ENCODE measurements at regions not wholly inside any gene's neighbourhood (a gene's known extent, or its start where the extent isn't known, plus 50 kb on each side); places are given as distances from the start of the nearest gene placed in this dataset.
A peak's percentile ranks its signal among the peaks of the same experiment; 100 is the strongest.
"Not testable (repeated sequence)": the region's sequence is repeated elsewhere in the genome, so short reads cannot be mapped to it uniquely, and the experiment has no call there.

GRCh38 chr2:77578354-77578753 lies 56.2 kb upstream of the LRRTM4 start:
- DNase-seq: no peak

GRCh38 chr2:77579076-77579769 lies 57.0 kb upstream of the LRRTM4 start:
- no peak for DNase-seq

GRCh38 chr2:77588438-77588837 lies 66.3 kb upstream of the LRRTM4 start:
- no peak for DNase-seq

- no peak for DNase-seq
These were observed 68.2 kb upstream of the LRRTM4 start for GRCh38 chr2:77590298-77590917.

GRCh38 chr2:77592955-77593354 lies 70.8 kb upstream of the LRRTM4 start:
- DNase-seq: not testable (repeated sequence)

GRCh38 chr2:77602771-77603170 lies 80.6 kb upstream of the LRRTM4 start:
- no peak for DNase-seq

- DNase-seq: no peak
These were observed 83.1 kb upstream of the LRRTM4 start for GRCh38 chr2:77604953-77605929.

GRCh38 chr2:77608510-77608909 lies 86.3 kb upstream of the LRRTM4 start:
- DNase-seq: no peak

- DNase-seq: peak; percentile 9 to 19
These were observed 107.4 kb upstream of the LRRTM4 start for GRCh38 chr2:77629539-77629938.

GRCh38 chr2:77631007-77631406 lies 108.8 kb upstream of the LRRTM4 start:
- DNase-seq: no peak

- DNase-seq: no peak
These were observed 111.4 kb upstream of the LRRTM4 start for GRCh38 chr2:77633601-77634000.

- DNase-seq: no peak
These were observed 118.7 kb upstream of the LRRTM4 start for GRCh38 chr2:77640924-77641323.

- DNase-seq: no peak
These were observed 120.2 kb upstream of the LRRTM4 start for GRCh38 chr2:77642339-77642738.

- DNase-seq: no peak
These were observed 127.7 kb upstream of the LRRTM4 start for GRCh38 chr2:77649856-77650255.

GRCh38 chr2:77652499-77652898 lies 130.3 kb upstream of the LRRTM4 start:
- DNase-seq: no peak

- no peak for DNase-seq
These were observed 142.3 kb upstream of the LRRTM4 start for GRCh38 chr2:77664491-77664890.

GRCh38 chr2:77666251-77666980 lies 144.2 kb upstream of the LRRTM4 start:
- no peak for DNase-seq

GRCh38 chr2:77684543-77685319 lies 162.6 kb upstream of the LRRTM4 start:
- DNase-seq: not testable (repeated sequence)

GRCh38 chr2:77712601-77713000 lies 190.4 kb upstream of the LRRTM4 start:
- no peak for DNase-seq

GRCh38 chr2:77713412-77713811 lies 191.2 kb upstream of the LRRTM4 start:
- DNase-seq: no peak

GRCh38 chr2:77720115-77720514 lies 197.9 kb upstream of the LRRTM4 start:
- no peak for DNase-seq

GRCh38 chr2:77721593-77721992 lies 199.4 kb upstream of the LRRTM4 start:
- DNase-seq: no peak

All from Kasumi-1 (cell line).